RPMI7951 (cell line): ENCODE measurements at regions not wholly inside any gene's neighbourhood (a gene's known extent, or its start where the extent isn't known, plus 50 kb on each side); places are given as distances from the start of the nearest gene placed in this dataset.
"Not testable (repeated sequence)": the region's sequence is repeated elsewhere in the genome, so short reads cannot be mapped to it uniquely, and the experiment has no call there.

ENCODE experiments used
- DNase-seq: peaks from one replicate; pipeline ENCODE4 v3.0.0-alpha.2; 2012; ENCODE audit warnings: low read depth

DNA sequence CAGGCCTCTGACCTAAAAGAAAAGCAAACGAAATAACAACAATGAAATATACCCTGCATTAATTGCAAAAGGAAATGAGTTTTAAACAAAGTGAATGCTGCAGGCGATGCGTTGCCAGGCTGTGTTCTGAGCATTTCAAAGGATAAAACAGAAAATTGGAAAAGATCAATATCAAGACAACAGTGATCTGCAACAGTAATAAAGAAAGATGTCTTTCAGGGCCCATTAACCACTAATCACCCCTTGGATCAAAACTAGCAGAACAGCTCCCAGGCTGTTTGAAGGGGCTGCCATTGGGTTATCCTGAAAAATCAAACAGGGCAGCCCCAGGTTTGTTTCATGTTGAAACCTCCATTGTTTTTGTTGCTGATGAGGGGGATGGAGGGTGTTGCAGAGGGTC, 219.2 kb downstream of the FGFR2 start:
- DNase-seq: no peak

DNA sequence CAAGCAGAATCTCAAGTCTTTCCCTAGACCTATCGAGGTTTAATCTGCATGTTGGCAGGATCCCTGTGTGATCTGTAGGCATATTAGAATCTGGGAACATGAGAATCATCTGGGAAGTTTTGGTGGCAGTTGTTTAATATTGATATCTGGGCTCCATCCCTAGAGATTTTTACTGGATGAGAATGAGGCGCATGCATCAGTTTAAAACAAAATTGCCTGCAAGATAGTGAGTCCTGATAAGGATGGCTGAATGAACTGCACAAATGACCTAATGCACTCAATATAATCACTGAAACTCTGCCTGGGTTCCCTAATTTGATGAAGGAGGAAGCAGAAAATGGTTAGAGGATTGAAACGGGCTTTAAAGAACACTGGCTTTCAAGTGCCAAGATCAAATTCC, 218.0 kb downstream of the FGFR2 start:
- no peak for DNase-seq

DNA sequence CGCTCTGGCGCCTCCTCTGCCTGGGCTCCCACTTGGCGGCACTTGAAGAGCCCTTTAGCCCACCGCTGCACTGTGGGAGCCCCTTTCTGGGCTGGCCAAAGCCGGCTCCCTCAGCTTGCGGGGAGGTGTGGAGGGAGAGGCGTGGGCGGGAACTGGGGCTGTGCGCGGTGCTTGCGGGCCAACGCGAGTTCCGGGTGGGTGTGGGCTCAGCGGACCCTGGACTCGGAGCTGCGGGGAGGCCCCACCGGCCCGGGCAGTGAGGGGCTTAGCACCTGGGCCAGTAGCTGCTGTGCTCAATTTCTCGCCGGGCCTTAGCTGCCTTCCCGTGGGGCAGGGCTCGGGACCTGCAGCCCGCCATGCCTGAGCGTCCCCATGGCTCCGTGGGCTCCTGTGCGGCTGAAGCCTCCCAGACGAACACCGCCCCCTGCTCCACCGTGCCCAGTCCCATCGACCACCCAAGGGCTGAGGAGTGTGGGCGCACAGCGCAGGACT, 216.2 kb downstream of the FGFR2 start:
- DNase-seq: not testable (repeated sequence)

DNA sequence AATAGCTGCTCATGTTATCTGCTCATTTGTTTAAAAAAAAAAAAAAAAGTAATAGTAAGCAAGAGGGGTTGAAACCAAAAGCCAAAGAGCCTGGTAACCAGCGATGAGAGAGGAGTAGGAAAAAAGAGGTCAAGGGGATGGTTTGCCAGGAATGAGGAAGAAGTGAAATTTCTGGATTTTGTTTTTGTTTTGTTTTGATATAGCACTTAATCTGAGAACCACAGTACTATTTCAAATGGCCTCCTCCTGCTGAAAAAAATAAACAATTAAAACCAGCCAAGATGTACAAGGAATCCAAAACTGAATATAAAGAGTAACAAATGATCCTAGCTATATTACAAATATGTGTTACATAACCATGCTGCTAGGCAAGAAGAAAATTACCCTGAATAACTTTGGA, 213.1 kb downstream of the FGFR2 start:
- DNase-seq: no peak

DNA sequence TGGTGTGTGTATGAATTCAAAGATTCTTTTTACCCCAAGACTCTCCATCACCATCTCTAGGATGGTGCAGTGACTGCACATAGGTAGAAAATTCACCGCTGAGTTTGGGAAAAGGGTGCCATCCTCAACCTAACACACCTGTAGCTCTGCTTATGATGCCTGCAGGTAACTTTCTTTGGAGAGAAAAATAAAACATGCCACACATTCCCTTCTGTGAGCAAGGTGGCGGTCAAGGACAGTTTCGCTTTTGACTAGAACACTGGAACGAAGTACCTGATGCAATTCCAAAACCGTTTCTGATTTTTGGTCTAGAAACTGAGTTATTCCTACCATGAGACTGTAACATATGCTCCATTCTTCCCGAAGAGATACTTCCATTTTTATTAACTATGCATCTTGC, 205.6 kb downstream of the FGFR2 start:
- no peak for DNase-seq

GRCh38 chr10:121393522-121393921, 204.7 kb downstream of the FGFR2 start:
- DNase-seq: no peak

GRCh38 chr10:121400507-121400906, 197.7 kb downstream of the FGFR2 start:
- DNase-seq: not testable (repeated sequence)

DNA sequence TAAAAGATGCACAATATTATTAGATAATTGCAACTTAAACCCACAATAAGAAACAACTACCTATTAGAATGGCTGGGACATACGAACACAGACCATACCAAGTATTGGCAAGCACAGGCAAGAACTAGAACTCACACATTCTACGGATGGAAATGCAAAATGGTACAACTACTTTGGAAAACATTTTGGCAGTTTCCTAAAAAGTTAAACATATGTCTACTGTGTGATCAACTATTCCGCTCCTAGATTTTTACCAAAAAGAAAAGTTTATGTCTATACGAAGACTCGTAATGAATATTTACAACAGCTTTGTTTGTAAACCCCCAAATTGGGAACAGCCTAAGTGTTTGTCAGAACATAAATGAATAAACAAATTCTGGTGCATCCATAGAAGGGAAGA, 194.7 kb downstream of the FGFR2 start:
- no peak for DNase-seq

DNA sequence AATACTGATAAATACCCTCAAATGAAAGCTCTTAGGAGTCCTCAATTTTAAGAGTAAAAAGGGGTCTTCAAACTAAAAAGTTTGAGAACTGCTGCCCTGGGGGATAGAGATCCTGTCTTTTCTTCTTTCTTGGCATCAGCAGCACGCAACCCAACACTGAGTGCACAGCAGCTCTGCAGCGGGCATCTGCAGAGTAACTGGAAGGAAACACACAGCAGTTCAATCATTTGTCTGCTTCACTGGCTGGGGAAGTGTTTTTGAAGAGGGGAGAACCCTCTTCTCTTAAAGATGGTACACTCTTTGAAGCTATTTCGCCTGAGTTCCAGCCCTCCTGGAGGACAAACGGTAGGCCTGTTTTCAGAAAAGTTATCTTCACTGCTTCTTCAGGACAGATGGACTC, 193.6 kb downstream of the FGFR2 start:
- DNase-seq: no peak

DNA sequence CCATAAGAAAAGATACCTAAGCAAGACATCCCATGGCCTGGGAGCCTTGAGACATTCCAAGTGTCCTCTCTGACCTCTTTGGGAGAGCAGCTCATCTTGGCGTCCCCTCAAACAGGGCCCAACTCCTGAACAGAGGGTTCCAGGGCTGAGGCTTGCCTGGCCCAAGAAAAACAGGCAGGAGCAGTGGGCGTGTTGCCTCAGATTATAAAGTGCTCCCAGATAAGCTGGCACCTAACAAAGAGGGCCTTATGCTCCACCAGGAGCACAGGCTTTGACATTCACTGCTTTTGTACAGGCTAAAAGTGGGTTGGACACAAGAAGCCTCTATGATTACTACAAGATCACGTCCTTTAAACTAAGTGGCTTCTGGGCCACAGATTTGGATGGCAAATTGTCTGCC, 193.1 kb downstream of the FGFR2 start:
- DNase-seq: no peak

DNA sequence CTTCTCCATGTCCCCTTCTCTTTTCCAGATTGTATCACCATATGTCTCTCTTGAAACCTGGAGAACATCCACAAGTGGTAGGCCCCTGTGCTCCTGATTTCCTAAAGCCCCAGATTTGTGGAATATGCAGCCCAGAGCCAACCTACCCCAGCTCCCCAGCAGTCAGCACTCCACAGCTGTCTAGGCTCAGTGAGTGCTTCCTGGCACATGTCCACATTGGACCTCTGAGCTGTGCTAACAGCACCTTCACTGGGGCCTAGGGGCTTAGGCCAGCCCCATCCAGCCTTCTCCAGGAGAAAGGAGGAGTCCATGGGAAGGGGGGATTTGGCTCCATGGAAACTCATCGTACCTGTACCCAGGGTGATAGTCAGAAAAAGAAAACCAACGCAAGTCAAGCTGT, 192.7 kb downstream of the FGFR2 start:
- no peak for DNase-seq

DNA sequence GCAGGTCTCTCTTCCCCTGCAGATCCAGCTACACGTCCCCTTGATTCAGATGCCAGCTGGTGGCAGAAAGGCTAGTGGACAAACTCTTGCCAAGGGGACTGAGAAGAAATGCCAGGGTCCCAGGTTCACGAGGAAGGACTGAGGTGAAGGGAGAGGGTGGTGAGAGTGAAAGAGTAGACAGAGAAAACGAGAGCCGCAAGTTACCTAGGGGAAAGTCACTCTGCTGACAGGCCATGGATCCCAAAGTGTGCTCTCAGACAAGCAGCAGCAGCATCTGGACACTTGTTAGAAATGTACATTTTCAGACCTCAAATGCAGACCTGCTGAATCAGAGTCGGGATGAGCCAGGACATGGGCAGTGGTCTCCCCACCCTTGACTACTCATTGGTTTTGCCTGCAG, 192.3 kb downstream of the FGFR2 start:
- no peak for DNase-seq

DNA sequence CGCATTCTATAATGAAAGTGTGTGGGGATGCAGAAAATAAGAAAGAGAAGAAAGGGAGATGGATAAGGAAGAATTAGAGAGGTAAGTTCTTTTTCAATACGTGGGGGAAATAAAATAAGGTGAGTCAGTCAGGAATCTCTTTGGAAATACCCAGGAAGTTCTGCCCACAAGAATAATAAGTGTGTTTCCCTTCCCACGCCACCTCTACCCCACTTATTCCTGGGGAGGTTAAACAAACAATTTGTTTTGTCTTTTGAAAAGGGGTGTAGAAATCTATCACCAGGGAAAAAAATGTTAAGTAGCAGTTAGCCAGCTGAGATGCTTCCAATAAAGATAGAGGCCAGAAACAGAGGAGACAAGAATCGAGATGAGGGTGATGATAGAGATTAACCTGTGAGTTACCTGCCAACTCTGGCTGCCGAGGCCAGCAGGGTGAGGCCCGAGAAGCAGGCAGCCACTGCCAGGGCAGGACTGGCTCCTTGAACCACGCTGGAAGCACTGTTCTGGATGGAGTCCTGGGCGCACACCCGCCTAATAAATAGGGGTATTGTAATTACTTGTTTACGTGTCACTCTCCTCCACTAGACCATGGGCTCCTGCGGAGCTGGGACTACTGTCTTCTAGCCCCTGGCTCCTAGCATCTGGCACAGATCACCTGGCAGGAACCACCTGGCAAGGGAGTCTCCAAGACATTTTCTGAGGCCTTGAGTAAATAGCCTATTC, 191.3 kb downstream of the FGFR2 start:
- no peak for DNase-seq

DNA sequence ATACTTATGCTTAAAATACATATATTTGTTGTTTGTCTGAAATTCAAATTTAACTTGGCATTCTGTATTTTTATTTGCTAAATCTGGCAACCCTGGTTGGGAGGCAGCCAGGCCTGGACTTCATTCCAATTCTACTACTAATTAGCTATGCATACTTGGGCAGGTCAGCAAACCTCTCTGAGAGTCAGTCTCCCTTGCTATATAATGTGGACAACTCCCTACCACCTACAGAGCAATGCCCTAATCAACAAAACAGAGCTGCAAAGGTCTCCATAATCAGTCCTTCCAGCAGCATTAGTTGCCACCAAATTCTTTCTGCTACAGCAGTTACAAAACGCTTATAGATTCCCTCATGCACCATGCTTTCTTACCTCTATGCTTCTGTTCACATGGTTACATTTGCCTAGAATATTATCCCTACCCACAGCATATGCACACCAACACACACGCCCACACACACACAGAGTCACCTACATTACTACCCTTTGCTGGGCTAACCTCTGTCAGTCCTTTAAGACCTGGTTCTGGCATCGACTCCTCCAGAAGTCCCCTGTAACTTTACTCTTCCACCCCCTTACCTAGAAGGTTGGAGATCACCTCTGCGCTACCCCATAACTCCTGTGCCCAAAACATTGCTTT, 188.7 kb downstream of the FGFR2 start:
- no peak for DNase-seq

DNA sequence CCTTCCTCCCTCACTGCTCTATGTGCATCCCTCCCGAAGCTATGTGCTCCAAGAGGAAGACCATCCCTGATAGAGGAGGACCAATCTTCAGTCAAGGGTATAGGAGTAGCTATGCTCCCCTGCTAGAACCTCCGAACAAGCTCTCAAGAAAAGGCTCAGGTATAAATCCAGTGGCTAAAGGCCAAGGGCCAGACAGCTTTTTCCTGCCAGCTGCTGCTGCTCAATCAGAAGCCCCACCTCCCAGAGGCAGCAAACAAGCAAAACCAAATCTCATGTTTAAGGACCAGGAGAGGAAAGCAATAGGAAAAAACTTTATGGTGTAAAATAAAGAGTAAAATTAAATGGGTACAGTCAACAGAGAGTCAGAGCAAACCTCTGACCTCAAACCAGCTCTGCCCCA, 187.2 kb downstream of the FGFR2 start:
- no peak for DNase-seq

DNA sequence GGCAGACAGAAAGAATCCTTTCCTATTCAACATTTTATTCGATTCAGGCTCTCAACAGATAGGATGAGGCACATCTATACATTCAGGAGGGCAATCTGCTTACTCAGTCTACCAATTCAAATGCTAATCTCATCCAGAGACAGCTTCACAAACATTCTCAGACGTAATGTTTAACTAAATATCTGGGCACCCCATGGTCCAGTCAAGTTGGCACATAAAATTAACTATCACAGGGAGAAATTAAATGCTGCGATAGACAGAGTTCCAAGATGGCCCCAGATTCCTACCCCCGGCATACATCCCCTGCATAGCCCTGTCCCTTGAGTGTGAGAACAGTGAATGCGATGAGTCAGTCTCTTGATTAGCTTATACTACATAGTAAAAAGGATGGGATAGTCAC, 184.3 kb downstream of the FGFR2 start:
- no peak for DNase-seq

DNA sequence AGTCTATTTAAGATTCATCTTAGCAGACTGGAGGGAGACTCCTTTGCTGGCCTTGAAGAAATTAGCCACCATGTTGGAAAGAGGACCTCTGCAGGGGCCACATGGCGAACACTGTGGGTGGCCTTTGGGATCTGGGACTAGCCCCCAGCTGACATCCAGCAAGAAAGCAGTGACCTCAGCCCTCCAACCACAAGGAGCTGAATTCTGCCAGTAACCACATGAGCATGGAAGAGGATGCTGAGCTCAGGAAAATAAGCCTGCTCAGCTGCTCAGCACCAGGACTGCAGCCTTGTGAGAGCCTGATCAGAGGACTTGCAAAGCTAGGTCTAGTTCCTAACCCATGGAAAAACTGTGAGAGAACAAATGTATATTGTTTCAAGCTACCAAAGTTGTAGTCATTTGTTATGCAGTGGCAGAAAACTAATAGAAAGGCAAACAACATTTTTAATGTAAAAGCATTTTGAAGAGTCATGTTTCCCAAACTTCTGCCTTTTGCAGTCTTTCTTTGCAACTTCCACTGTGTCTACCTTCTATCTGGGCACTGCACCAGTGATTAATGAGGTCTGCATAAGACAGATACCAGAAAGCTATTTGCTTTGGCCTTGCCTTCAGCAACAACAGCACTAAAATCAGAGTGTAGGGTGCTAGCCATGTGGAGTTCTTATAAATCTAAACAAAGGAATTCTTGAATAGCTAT, 183.7 kb downstream of the FGFR2 start:
- DNase-seq: no peak

GRCh38 chr10:121415063-121415399, 183.2 kb downstream of the FGFR2 start:
- DNase-seq: no peak

DNA sequence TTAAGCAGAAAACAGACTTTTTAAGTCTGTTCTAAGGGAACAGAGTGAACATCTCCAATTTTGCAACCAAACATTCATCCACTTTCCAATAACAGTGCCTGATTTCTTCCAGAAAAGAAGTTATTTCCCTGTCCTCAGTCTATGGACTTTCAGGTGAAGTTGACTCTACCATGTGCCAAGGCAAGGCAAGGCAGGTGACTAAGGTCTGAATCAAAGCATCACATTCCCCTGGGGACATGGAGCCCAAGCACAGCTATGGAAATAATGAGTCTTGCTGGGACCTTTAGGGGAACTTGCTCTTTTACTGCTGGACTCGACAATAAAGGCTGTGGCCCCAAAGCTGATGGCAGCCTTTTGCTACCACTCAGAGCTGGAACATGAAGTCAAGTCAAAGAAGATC, 182.2 kb downstream of the FGFR2 start:
- no peak for DNase-seq

DNA sequence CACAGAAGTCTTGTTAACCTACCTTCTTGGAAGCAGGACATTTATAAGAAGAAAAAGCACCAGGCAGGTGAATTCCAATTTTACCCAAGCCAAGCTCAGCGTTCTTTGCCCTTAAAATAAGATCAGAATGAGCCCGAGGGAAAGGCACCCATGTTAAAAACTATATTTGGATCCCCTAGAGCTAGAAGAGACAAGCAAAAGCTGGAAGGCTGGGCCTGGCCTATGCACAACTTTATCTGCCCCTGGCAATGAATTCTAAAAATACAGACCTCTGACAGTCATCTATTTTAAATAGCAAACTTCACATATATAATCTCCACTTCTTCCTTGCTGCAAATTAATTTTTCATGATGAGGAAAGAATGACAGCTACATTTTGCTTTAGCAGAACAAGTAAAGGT, 180.9 kb downstream of the FGFR2 start:
- no peak for DNase-seq

DNA sequence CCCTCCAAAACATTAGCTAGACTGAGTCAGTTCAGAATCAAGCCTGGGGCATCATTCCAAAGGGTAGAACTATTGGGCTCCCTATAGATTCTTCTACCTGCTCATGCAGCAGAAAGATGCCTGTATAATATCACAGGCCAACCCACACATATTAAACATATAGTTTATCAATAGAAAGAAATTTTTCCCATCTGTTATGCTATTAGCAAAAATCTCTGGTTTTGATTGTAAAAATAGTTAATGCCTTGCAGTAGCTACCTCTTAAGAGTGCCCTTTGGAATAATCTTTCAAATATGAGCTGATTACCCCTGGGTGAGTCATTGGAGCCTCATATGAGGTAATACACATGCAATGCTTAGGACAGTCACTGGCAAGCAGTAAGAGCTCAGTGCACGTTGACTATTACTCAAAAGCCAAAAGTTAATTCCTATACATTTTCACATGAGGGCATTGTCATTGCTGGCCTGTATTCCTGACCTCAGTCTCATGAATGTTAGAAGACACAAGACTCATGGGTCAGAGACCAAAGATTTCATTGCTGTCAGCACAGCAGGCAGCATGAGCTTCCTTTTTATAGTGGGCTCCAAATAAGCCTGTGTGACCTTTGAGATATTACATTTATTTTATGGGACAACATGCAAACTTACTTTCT, 180.0 kb downstream of the FGFR2 start:
- DNase-seq: no peak

DNA sequence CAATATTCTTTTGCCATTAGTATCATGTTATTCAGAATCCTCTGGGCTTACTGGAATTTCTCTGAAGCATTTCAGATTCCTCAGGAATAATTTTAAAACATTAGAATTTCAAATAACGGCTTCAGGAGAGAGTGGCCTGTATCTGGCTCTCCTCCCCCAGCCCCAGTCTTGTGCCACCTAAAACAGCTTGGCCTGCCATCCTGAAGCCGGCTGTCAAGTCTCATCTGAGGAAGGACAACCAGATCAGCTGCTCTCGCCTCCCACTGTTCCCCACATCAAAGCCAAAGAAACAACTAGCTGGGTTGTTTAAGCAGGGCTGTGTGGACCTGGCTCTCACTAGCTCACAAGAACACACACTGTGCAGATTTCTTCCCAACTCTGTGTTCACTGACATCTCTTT, 178.2 kb downstream of the FGFR2 start:
- DNase-seq: no peak

DNA sequence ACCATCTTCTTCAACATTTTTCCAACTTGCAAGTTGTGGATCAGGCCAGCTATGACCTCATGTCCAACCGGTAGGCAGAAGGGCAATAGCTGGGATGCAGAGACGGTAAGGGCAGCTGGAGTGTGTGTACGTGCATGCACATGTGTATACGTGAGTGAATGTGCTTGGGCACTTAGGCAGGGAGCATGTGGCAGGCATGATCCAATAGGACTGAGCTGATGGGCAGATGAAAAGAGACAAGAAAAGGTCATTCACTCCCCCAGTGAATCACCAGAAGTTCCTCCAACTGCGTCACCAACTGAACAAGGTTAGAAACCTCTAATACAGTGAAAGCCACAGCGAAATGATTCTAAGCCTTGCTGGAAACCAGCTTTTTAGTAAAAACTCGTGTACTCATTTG, 176.1 kb downstream of the FGFR2 start:
- DNase-seq: no peak
